PC-3 (cell line): ENCODE measurements at regions not wholly inside any gene's neighbourhood (a gene's known extent, or its start where the extent isn't known, plus 50 kb on each side); places are given as distances from the start of the nearest gene placed in this dataset.

Experiments used
- ATAC-seq: fragments of 200-7000 bp; cut with Tn5 transposase; 2 replicates; pipeline ENCODE4 v1.9.1; 2020; ENCODE audit warnings: mild to moderate bottlenecking, moderate library complexity
- BruUV-seq: library from RNA; stranded (reverse); fragments of 400-500 nt; replicated peaks from 2 replicates; lab custom pipeline; 2021; lab: Mats Ljungman, UMichigan
- CTCF ChIA-PET: fragments of 300-600 bp; sonication (Branson Sonifier 250); formaldehyde crosslinking; loops from one replicate; lab custom pipeline; 2022; ENCODE audit warnings: antibody characterized with exemption; lab: Charles Lee
- POLR2A ChIA-PET: fragments of 300-600 bp; sonication (Branson Sonifier 250); formaldehyde crosslinking; loops from one replicate; lab custom pipeline; 2022; ENCODE audit warnings: antibody characterized with exemption; ENCODE audit not compliant: unreplicated experiment; lab: Charles Lee
- DNase-seq: peaks from one replicate; pipeline ENCODE4 v3.0.0-alpha.2; 2015
- H2AFZ ChIP-seq: fragments of 300-600 bp; sonication (generic); 2 replicates; pipeline ENCODE4 v1.6.0; 2016; ENCODE audit warnings: antibody characterized with exemption, low read length
- H3F3A ChIP-seq: fragments of 300-600 bp; sonication (generic); one replicate; pipeline ENCODE4 v1.6.0; 2017; ENCODE audit warnings: antibody characterized with exemption, low read length, control low read depth, mild to moderate bottlenecking; ENCODE audit not compliant: unreplicated experiment
- H3K27ac ChIP-seq: fragments of 300-600 bp; sonication (generic); 2 replicates; pipeline ENCODE4 v1.5.1; 2016; ENCODE audit warnings: mild to moderate bottlenecking, low read length
- H3K27me3 ChIP-seq: fragments of 300-600 bp; sonication (generic); 2 replicates; pipeline ENCODE4 v1.6.1; 2016; ENCODE audit warnings: low read length, mixed read lengths
- H3K36me3 ChIP-seq: fragments of 300-600 bp; sonication (generic); 2 replicates; pipeline ENCODE4 v1.6.1; 2016; ENCODE audit warnings: low read depth, mixed run types, low read length, mixed read lengths
- H3K4me1 ChIP-seq: fragments of 300-600 bp; sonication (generic); 2 replicates; pipeline ENCODE4 v1.5.1; 2016; ENCODE audit warnings: low read length; ENCODE audit not compliant: insufficient read depth
- H3K4me2 ChIP-seq: fragments of 300-600 bp; sonication (generic); 2 replicates; pipeline ENCODE4 v1.6.0; 2016; ENCODE audit warnings: low read length
- H3K4me3 ChIP-seq: fragments of 300-600 bp; sonication (generic); 2 replicates; pipeline ENCODE4 v1.5.1; 2016; ENCODE audit warnings: mild to moderate bottlenecking, low read length, mixed read lengths
- H3K79me2 ChIP-seq: fragments of 300-600 bp; sonication (generic); 2 replicates; pipeline ENCODE4 v1.6.1; 2017; ENCODE audit warnings: low read length, mixed read lengths
- H3K9ac ChIP-seq: fragments of 300-600 bp; sonication (generic); 2 replicates; pipeline ENCODE4 v1.6.0; 2016; ENCODE audit warnings: mild to moderate bottlenecking, low read length
- H3K9me2 ChIP-seq: fragments of 300-600 bp; sonication (generic); replicated peaks from 2 replicates; pipeline ENCODE4 v1.6.1; 2016; ENCODE audit warnings: mixed run types, low read length, mixed read lengths
- H3K9me3 ChIP-seq: fragments of 300-600 bp; sonication (generic); 2 replicates; pipeline ENCODE4 v1.6.1; 2016; ENCODE audit warnings: low read length, mixed read lengths
- H4K20me1 ChIP-seq: fragments of 300-600 bp; sonication (generic); 2 replicates; pipeline ENCODE4 v1.6.1; 2016; ENCODE audit warnings: low read length, mixed read lengths
- CTCF ChIP-seq: fragments of 300-600 bp; sonication (generic); conservative IDR thresholded peaks from 2 replicates; pipeline ENCODE4 v1.5.1; 2017; ENCODE audit warnings: antibody characterized with exemption, low read depth, mild to moderate bottlenecking, low read length
- EZH2 ChIP-seq: fragments of 300-600 bp; sonication (generic); IDR thresholded peaks from one replicate; pipeline ENCODE4 v1.6.1; 2017; ENCODE audit warnings: antibody characterized with exemption, mild to moderate bottlenecking, low read length; ENCODE audit not compliant: unreplicated experiment
- EZH2phosphoT487 ChIP-seq: fragments of 300-600 bp; sonication (generic); IDR thresholded peaks from 2 replicates; pipeline ENCODE4 v1.6.1; 2018; ENCODE audit warnings: mild to moderate bottlenecking, antibody characterized with exemption, low read length, borderline replicate concordance
- intact Hi-C: fragments of 100-400 bp; cut with micrococcal nuclease; formaldehyde crosslinking; loops from 2 replicates; pipeline ENCODE4 v1.9.0; 2023

GRCh38 chr5:29720954-29721353, 1472.5 kb upstream of the CDH6 start:
- Histone ChIP-seq H3K9ac (no peak overlapping the region), H3K79me2 (no peaks in the 10 kb centered on the region), H3K9me2 (no peaks in the 10 kb centered on the region), H3K9me3 (no peaks in the 10 kb centered on the region), H2AFZ (no peak overlapping the region), H3K4me1 (no peaks in the 10 kb centered on the region), H3K4me2 (no peak overlapping the region), H3K27ac (no peak overlapping the region), H3K27me3 (no peaks in the 10 kb centered on the region), H4K20me1 (no peaks in the 10 kb centered on the region), H3K36me3 (no peaks in the 10 kb centered on the region), H3F3A (no peaks in the 10 kb centered on the region), H3K4me3 (no peak overlapping the region)
- intact Hi-C loops: no loop called here
- CTCF ChIA-PET: no interaction called here
- ATAC-seq (peak; percentile 59; the same call in 1 of the 2 replicates), DNase-seq (peak; percentile 15)
- POLR2A ChIA-PET: no interaction called here
- TF ChIP-seq EZH2phosphoT487: no peak
- TF ChIP-seq CTCF: peak; percentile 46
- no peak for TF ChIP-seq EZH2
- BruUV-seq: no TSS peak

- Histone ChIP-seq H3K27me3 (no peaks in the 10 kb centered on the region), H3F3A (no peaks in the 10 kb centered on the region), H3K27ac (no peak overlapping the region), H2AFZ (no peak overlapping the region), H3K9me2 (no peaks in the 10 kb centered on the region), H3K9ac (no peak overlapping the region), H3K79me2 (no peaks in the 10 kb centered on the region), H3K36me3 (no peaks in the 10 kb centered on the region), H3K4me2 (no peak overlapping the region), H3K4me3 (no peak overlapping the region), H3K9me3 (no peaks in the 10 kb centered on the region), H4K20me1 (no peaks in the 10 kb centered on the region), H3K4me1 (no peaks in the 10 kb centered on the region)
- DNase-seq: no peak
- POLR2A ChIA-PET: no interaction called here
- no peak for ATAC-seq
- TF ChIP-seq EZH2: no peak
- no peak for TF ChIP-seq EZH2phosphoT487
- TF ChIP-seq CTCF: no peak
- intact Hi-C loops: no loop called here
- CTCF ChIA-PET: no interaction called here
- no TSS peak for BruUV-seq
Measured at GRCh38 chr5:29719171-29719570, 1474.3 kb upstream of the CDH6 start.

GRCh38 chr5:29715167-29715566, 1478.3 kb upstream of the CDH6 start:
- intact Hi-C loops: no loop called here

More at GRCh38 chr5:29715167-29715566, 1478.3 kb upstream of the CDH6 start:
- H3K9ac ChIP-seq: no peak overlapping the region
- no peak overlapping the region for H2AFZ ChIP-seq
- CTCF ChIA-PET: no interaction called here
- TF ChIP-seq CTCF (no peak), EZH2 (no peak), EZH2phosphoT487 (no peak)
- no peaks in the 10 kb centered on the region for H3K4me1 ChIP-seq
- H3K79me2 ChIP-seq: no peaks in the 10 kb centered on the region
- no peak for ATAC-seq
- no TSS peak for BruUV-seq
- no peaks in the 10 kb centered on the region for H3K9me2 ChIP-seq
- POLR2A ChIA-PET: no interaction called here
- H3K27me3 ChIP-seq: no peaks in the 10 kb centered on the region
- H3K4me3 ChIP-seq: no peak overlapping the region
- H4K20me1 ChIP-seq: no peaks in the 10 kb centered on the region
- H3K4me2 ChIP-seq: no peak overlapping the region
- H3F3A ChIP-seq: no peaks in the 10 kb centered on the region
- no peak overlapping the region for H3K27ac ChIP-seq
- no peak for DNase-seq
- no peaks in the 10 kb centered on the region for H3K36me3 ChIP-seq
- H3K9me3 ChIP-seq: no peaks in the 10 kb centered on the region
